Suprapubic skin (tissue), 4 donors: ENCODE measurements at regions not wholly inside any gene's neighbourhood (a gene's known extent, or its start where the extent isn't known, plus 50 kb on each side); places are given as distances from the start of the nearest gene placed in this dataset.

Experiments used
- DNase-seq, 2 donors: peaks; one replicate each; pipeline ENCODE4 v3.0.0-alpha.2; 2019; ENCODE audit warnings: low spot score in 2 of 2
- H3K27ac ChIP-seq: fragments of 200-600 bp; sonication (generic); one replicate; pipeline ENCODE4 v1.5.1; 2019
- H3K27me3 ChIP-seq: fragments of 200-600 bp; sonication (generic); one replicate; pipeline ENCODE4 v1.5.1; 2019
- H3K36me3 ChIP-seq: fragments of 200-600 bp; sonication (generic); one replicate; pipeline ENCODE4 v1.5.1; 2019
- H3K4me1 ChIP-seq: fragments of 200-600 bp; sonication (generic); one replicate; pipeline ENCODE4 v1.5.1; 2019
- H3K4me3 ChIP-seq: fragments of 200-600 bp; sonication (generic); one replicate; pipeline ENCODE4 v1.5.1; 2019; ENCODE audit warnings: mild to moderate bottlenecking
- H3K9me3 ChIP-seq: fragments of 200-600 bp; sonication (generic); one replicate; pipeline ENCODE4 v1.5.1; 2019
- CTCF ChIP-seq, 2 donors: fragments of 200-600 bp in 1 of 2; fragments of 450-650 bp in 1 of 2; sonication (generic) in 1 of 2; IDR thresholded peaks; one replicate each; pipeline ENCODE4 v1.5.1; 2016 to 2019; ENCODE audit warnings: antibody characterized with exemption in 2 of 2, mild to moderate bottlenecking in 1 of 2, moderate library complexity in 1 of 2
- EP300 ChIP-seq: sonication (generic); formaldehyde crosslinking; IDR thresholded peaks from one replicate; pipeline ENCODE4 v1.6.1; 2017; ENCODE audit warnings: antibody characterized with exemption
- POLR2A ChIP-seq, 2 donors: fragments of 450-650 bp; IDR thresholded peaks; one replicate each; pipeline ENCODE4 v1.6.1; 2017; ENCODE audit warnings: antibody characterized with exemption in 2 of 2, mild to moderate bottlenecking in 2 of 2, moderate library complexity in 2 of 2
- POLR2AphosphoS5 ChIP-seq, 3 donors: sonication (generic); formaldehyde crosslinking; IDR thresholded peaks; one replicate each; pipeline ENCODE4 v1.6.1; 2017; ENCODE audit warnings: antibody characterized with exemption in 3 of 3
- WGBS: methylation state at CpG from one replicate; pipeline ENCODE4 v1.1.5; 2018; 5-methylcytosine and 5-hydroxymethylcytosine counted together

- no peak for DNase-seq
- H3K27ac ChIP-seq, result no peak overlapping the region
- TF ChIP-seq POLR2AphosphoS5 (IDR thresholded peaks at IDR 0.05) (no peak), EP300 (no peak), POLR2A (IDR thresholded peaks at IDR 0.05) (no peak), CTCF (IDR thresholded peaks at IDR 0.05) (no peak)
- H3K36me3 ChIP-seq, result no peaks in the 10 kb centered on the region
- peaks cover 3% of the 10 kb centered on the region for H3K4me1 ChIP-seq
- 91% methylated on average over 2 of the region's 2 CpGs for WGBS
- no peaks in the 10 kb centered on the region for H3K27me3 ChIP-seq
- H3K9me3 ChIP-seq, result no peaks in the 10 kb centered on the region
- no peak overlapping the region for H3K4me3 ChIP-seq
Observed at GRCh38 chr11:130783323-130783722, 133.0 kb downstream of the SNX19 start.

GRCh38 chr11:130785380-130786116, 130.7 kb downstream of the SNX19 start:
- Histone ChIP-seq H3K4me1 (peaks cover 3% of the 10 kb centered on the region), H3K27ac (no peak overlapping the region), H3K27me3 (no peaks in the 10 kb centered on the region), H3K4me3 (no peak overlapping the region), H3K9me3 (no peaks in the 10 kb centered on the region), H3K36me3 (no peaks in the 10 kb centered on the region)
- DNase-seq, result no peak
- WGBS, result 75% methylated on average over 4 of the region's 4 CpGs
- TF ChIP-seq EP300, result no peak
- TF ChIP-seq POLR2AphosphoS5 (IDR thresholded peaks at IDR 0.05), result no peak
- no peak for TF ChIP-seq POLR2A (IDR thresholded peaks at IDR 0.05)
- TF ChIP-seq CTCF (IDR thresholded peaks at IDR 0.05), result no peak

GRCh38 chr11:130786586-130786985, 129.7 kb downstream of the SNX19 start:
- no peak overlapping the region for H3K4me3 ChIP-seq
- H3K27me3 ChIP-seq, result no peaks in the 10 kb centered on the region
- DNase-seq, result no peak
- H3K4me1 ChIP-seq, result peaks cover 3% of the 10 kb centered on the region
- no peaks in the 10 kb centered on the region for H3K36me3 ChIP-seq
- 80% methylated on average over 5 of the region's 5 CpGs for WGBS
- TF ChIP-seq CTCF (IDR thresholded peaks at IDR 0.05) (no peak), POLR2AphosphoS5 (IDR thresholded peaks at IDR 0.05) (no peak), POLR2A (IDR thresholded peaks at IDR 0.05) (no peak), EP300 (no peak)
- no peaks in the 10 kb centered on the region for H3K9me3 ChIP-seq
- no peak overlapping the region for H3K27ac ChIP-seq

GRCh38 chr11:130787092-130787616, 129.1 kb downstream of the SNX19 start:
- H3K27ac ChIP-seq, result no peak overlapping the region
- no peak for DNase-seq

More at GRCh38 chr11:130787092-130787616, 129.1 kb downstream of the SNX19 start:
- WGBS, result 74% methylated on average over 8 of the region's 8 CpGs
- Histone ChIP-seq H3K4me3 (no peak overlapping the region), H3K4me1 (peaks cover 2% of the 10 kb centered on the region), H3K36me3 (no peaks in the 10 kb centered on the region), H3K9me3 (no peaks in the 10 kb centered on the region), H3K27me3 (no peaks in the 10 kb centered on the region)
- TF ChIP-seq EP300 (no peak), CTCF (IDR thresholded peaks at IDR 0.05) (no peak), POLR2A (IDR thresholded peaks at IDR 0.05) (no peak), POLR2AphosphoS5 (IDR thresholded peaks at IDR 0.05) (no peak)
